ENCODE measurements at regions not wholly inside any gene's neighbourhood (a gene's known extent, or its start where the extent isn't known, plus 50 kb on each side); places are given as distances from the start of the nearest gene placed in this dataset.
A peak's percentile ranks its signal among the peaks of the same experiment; 100 is the strongest.

DNA sequence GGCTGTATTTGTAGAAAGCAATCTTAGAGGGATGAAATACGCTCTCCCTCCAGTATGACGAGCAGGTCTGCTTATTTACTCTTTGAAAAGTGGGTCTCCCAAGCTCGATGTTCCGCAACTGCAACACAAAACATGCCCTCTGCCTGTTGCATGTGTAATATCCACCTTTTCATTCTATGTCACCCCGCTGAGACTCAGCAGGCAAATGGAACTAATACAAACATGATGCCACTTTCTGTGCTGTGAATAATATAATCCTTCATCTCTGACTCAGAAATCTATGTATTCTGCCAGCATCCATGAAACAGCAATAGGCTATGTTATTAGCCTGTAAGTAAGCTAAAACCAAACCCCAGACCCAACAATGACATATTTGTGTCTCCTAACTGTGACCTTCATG lies 200.8 kb upstream of the TMCO5A start:
- TF ChIP-seq, protein P1, sequence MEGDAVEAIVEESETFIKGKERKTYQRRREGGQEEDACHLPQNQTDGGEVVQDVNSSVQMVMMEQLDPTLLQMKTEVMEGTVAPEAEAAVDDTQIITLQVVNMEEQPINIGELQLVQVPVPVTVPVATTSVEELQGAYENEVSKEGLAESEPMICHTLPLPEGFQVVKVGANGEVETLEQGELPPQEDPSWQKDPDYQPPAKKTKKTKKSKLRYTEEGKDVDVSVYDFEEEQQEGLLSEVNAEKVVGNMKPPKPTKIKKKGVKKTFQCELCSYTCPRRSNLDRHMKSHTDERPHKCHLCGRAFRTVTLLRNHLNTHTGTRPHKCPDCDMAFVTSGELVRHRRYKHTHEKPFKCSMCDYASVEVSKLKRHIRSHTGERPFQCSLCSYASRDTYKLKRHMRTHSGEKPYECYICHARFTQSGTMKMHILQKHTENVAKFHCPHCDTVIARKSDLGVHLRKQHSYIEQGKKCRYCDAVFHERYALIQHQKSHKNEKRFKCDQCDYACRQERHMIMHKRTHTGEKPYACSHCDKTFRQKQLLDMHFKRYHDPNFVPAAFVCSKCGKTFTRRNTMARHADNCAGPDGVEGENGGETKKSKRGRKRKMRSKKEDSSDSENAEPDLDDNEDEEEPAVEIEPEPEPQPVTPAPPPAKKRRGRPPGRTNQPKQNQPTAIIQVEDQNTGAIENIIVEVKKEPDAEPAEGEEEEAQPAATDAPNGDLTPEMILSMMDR (conservative IDR thresholded peaks at IDR 0.05; ENCODE audit: low read depth, low read length), result no peak
- H3K4me3 ChIP-seq (ENCODE audit: low read depth, low read length), result no peak overlapping the region
- DNase-seq (ENCODE audit: low read depth), result peak; percentile 10

DNA sequence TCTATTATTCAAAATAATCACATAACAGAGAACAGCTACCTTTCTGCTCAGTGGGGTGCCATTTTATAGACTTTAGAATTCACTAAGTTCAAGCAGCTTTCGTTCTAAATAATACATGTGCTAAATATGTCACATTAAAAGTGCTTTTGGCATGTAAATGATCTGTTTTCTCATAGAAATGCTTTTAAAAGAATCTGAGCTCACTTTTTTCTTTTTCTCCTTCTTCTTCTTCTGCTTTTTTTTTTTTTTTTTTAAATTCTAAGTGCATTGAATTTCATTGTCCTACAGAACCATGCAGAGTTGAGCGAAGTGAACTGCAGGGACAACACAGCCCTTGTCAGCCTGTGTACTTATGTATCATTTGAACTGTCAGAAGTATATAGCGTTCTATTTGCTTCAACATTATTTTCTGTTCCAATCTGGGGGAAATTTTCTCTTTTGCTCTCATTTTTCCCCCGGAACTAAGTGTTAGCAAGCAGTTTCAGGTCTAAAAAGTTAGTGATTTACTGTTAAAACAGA lies 193.8 kb upstream of the TMCO5A start:
- no peak for DNase-seq (ENCODE audit: low read depth)
- H3K4me3 ChIP-seq (ENCODE audit: low read depth, low read length), result no peak overlapping the region
- TF ChIP-seq, protein P1 (conservative IDR thresholded peaks at IDR 0.05; ENCODE audit: low read depth, low read length), result no peak

DNA sequence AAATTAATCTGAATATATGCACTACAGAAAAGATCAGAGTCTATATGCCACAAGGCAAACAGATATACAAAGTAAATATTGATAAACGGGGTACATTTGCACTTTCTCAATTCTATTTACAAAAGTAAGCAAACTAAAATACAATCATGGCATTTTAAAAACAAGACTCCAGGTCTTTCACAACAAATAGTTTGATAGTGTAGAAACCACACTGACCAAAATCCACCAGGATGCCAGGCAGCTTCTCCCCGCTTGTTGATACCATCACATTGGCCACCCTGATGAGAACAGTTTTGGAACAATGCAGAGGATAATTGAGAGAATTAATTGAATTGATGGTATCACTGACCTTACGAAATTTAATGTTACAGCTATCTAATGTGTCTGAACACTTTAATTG lies 190.6 kb upstream of the TMCO5A start:
- DNase-seq (ENCODE audit: low read depth), result no peak
- TF ChIP-seq, protein P1 (conservative IDR thresholded peaks at IDR 0.05; ENCODE audit: low read depth, low read length), result no peak
- no peak overlapping the region for H3K4me3 ChIP-seq (ENCODE audit: low read depth, low read length)

DNA sequence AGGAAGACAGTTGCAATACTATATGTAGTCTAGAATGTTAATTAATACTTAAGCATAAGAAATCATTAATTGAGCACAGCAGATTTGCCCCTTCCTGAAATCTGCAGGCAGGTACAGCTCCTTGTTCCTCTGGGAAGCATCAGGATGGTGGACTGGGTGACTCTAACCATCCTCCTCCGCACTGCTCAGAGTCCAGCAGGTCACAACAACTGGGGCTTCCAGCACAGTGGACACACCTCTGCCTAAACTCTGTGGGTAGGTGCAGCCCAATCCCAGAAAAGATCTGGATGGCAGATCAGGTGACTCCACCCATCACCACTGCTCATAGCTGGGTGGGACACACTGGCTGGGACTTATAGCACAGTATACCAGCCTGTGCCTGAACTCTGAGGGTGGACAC lies 189.9 kb upstream of the TMCO5A start:
- DNase-seq (ENCODE audit: low read depth), result no peak
- H3K4me3 ChIP-seq (ENCODE audit: low read depth, low read length), result no peak overlapping the region
- TF ChIP-seq, protein P1 (conservative IDR thresholded peaks at IDR 0.05; ENCODE audit: low read depth, low read length), result no peak

DNA sequence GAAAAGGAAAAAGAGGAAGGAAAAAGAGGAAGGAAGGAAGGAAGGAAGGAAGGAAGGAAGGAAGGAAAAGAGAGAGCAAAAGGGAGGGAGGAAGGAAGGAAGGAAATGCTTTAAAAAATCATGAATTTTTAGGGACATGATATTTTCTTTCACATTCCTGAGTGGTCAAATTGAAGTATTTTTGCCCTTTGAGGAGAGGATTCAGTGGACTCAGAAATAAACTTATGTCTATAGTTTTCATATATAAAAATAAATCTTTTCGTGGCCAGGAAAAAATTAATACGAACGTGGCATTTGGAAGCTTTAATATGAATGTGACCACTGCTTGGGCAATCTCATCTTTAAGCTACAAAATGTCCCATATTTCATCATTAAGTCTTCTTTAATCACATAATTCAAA lies 183.0 kb upstream of the TMCO5A start:
- TF ChIP-seq, protein P1 (conservative IDR thresholded peaks at IDR 0.05; ENCODE audit: low read depth, low read length), result no peak
- DNase-seq (ENCODE audit: low read depth), result no peak
- H3K4me3 ChIP-seq (ENCODE audit: low read depth, low read length), result no peak overlapping the region

DNA sequence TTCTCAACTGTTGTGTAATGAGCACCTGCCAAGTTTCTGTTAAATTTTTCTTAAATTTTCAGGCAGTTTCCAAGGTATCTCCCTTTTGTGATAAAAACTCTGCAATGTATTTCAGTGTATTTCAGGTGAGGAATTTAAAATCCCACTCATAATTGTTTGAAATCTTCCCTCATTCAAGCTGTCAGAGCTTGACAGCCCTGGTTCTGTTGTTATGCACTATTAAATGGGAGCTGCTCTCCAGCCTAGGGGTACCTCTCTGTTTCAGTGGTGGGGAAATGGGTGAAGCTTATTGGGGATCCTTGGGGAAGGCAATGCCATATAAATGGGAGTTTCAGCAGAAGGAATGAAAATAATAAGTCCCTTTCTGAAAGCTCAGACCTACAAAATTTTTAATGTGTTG lies 178.0 kb upstream of the TMCO5A start:
- no peak for DNase-seq (ENCODE audit: low read depth)
- TF ChIP-seq, protein P1 (conservative IDR thresholded peaks at IDR 0.05; ENCODE audit: low read depth, low read length), result no peak

DNA sequence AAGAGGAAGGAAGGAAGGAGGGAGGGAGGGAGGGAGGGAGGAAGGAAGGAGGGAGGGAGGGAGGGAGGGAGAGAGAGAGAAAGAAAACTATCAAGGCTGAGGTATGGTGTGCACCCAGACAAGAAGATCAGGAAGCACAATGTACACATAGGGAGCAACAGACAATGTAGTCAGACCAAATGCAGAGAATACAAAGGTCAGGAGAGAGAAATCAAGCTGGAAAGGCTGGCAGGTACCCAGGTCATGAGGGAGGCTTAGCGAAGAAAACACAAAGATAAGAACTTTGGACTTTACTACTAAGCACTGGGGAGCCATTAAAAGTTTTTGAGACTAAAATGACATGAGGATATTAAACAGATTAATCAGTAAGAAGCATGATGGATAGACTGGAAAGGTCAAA lies 176.0 kb upstream of the TMCO5A start:
- TF ChIP-seq, protein P1 (conservative IDR thresholded peaks at IDR 0.05; ENCODE audit: low read depth, low read length), result no peak
- DNase-seq (ENCODE audit: low read depth), result no peak
- no peak overlapping the region for H3K4me3 ChIP-seq (ENCODE audit: low read depth, low read length)

More for the DNA sequence above, 178.0 kb upstream of the TMCO5A start:
- H3K4me3 ChIP-seq (ENCODE audit: low read depth, low read length), result no peak overlapping the region

Measured in choroid plexus epithelial cell (primary cell).